HG02943 (cell line): ENCODE measurements at regions not wholly inside any gene's neighbourhood (a gene's known extent, or its start where the extent isn't known, plus 50 kb on each side); places are given as distances from the start of the nearest gene placed in this dataset.
"Not testable (repeated sequence)": the region's sequence is repeated elsewhere in the genome, so short reads cannot be mapped to it uniquely, and the experiment has no call there.

Experiments
- ATAC-seq: cut with Tn5 transposase; IDR thresholded peaks from one replicate; pipeline ENCODE4 v1.9.1; 2021; ENCODE audit warnings: mild to moderate bottlenecking, low read depth, moderate library complexity; ENCODE audit not compliant: unreplicated experiment

GRCh38 chr5:119694284-119694683 lies 64.9 kb downstream of the FAM170A start:
- ATAC-seq: no peak

- ATAC-seq: no peak
These were observed 76.7 kb downstream of the FAM170A start for GRCh38 chr5:119706049-119706448.

- no peak for ATAC-seq
These were observed 78.9 kb downstream of the FAM170A start for GRCh38 chr5:119708076-119708790.

- no peak for ATAC-seq
These were observed 92.4 kb downstream of the FAM170A start for GRCh38 chr5:119721775-119722174.

- ATAC-seq: not testable (repeated sequence)
These were observed 95.9 kb downstream of the FAM170A start for GRCh38 chr5:119725291-119725690.

GRCh38 chr5:119726544-119726943 lies 97.2 kb downstream of the FAM170A start:
- ATAC-seq: no peak

GRCh38 chr5:119740225-119740624 lies 110.9 kb downstream of the FAM170A start:
- ATAC-seq: no peak

GRCh38 chr5:119741691-119742090 lies 112.3 kb downstream of the FAM170A start:
- ATAC-seq: no peak

GRCh38 chr5:119742311-119742710 lies 113.0 kb downstream of the FAM170A start:
- ATAC-seq: no peak

- ATAC-seq: peak; percentile 75
These were observed 114.6 kb downstream of the FAM170A start for GRCh38 chr5:119743927-119744326.

- no peak for ATAC-seq
These were observed 116.6 kb downstream of the FAM170A start for GRCh38 chr5:119745976-119746375.

GRCh38 chr5:119746984-119747383 lies 117.6 kb downstream of the FAM170A start:
- ATAC-seq: no peak

GRCh38 chr5:119750887-119751733 lies 121.8 kb downstream of the FAM170A start:
- no peak for ATAC-seq

- no peak for ATAC-seq
These were observed 122.4 kb downstream of the FAM170A start for GRCh38 chr5:119751734-119752094.

- no peak for ATAC-seq
These were observed 123.8 kb downstream of the FAM170A start for GRCh38 chr5:119752921-119753886.

GRCh38 chr5:119754825-119755224 lies 125.5 kb downstream of the FAM170A start:
- not testable (repeated sequence) for ATAC-seq

- ATAC-seq: no peak
These were observed 127.9 kb downstream of the FAM170A start for GRCh38 chr5:119757276-119757675.

GRCh38 chr5:119769695-119770693 lies 140.6 kb downstream of the FAM170A start:
- ATAC-seq: not testable (repeated sequence)

GRCh38 chr5:119780145-119780544 lies 150.8 kb downstream of the FAM170A start:
- not testable (repeated sequence) for ATAC-seq
